ENCODE measurements at regions not wholly inside any gene's neighbourhood (a gene's known extent, or its start where the extent isn't known, plus 50 kb on each side); places are given as distances from the start of the nearest gene placed in this dataset.
"Not testable (repeated sequence)": the region's sequence is repeated elsewhere in the genome, so short reads cannot be mapped to it uniquely, and the experiment has no call there.

DNA sequence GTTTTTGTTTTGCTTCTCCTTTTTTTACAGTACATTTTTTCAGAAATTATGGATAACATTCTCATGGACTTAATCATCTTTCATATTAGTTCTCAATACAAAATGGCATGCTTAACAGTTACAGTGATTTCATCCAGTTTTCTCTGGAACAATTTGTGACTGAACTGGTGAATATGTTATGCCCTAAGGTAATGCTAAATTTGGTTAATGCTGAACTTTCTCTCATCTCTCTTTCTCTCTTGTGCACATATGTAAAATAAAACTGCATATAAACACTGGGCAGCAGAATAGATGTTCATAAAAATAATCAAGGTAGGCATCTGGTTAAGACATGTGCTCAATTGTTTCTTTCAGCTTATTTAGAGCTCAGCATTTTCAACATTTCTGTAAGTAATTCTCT is 196.3 kb upstream of the TMEFF2 start:
- H3K4me3 ChIP-seq (ENCODE audit: control extremely low read depth in 1 of 5, extremely low read depth in 1 of 5, insufficient read depth in 1 of 5, low read depth in 2 of 5, low read length in 4 of 5): no peak overlapping the region
- no peaks in the 10 kb centered on the region for H3K4me1 ChIP-seq (ENCODE audit: control insufficient read depth in 2 of 2, insufficient read depth in 2 of 2, low read length in 2 of 2)
- DNase-seq (no peak), ATAC-seq (ENCODE audit: low read depth) (no peak)
- intact Hi-C loops (cut with micrococcal nuclease): no loop called here
- ChIA-PET CTCF (no interaction called here), POLR2A (no interaction called here)
- no peak overlapping the region for H3K27ac ChIP-seq (ENCODE audit: low read length in 2 of 2)
- no peaks in the 10 kb centered on the region for H3K36me3 ChIP-seq (replicated peaks in 1 of 2; ENCODE audit: control extremely low read depth in 1 of 2, control insufficient read depth in 1 of 2, extremely low read depth in 1 of 2, insufficient read depth in 2 of 2, low read length in 1 of 2)
- H3K9me3 Mint-ChIP-seq (ENCODE audit: insufficient read depth): peaks cover 3% of the 10 kb centered on the region
- no peaks in the 10 kb centered on the region for H3K4me1 Mint-ChIP-seq
- no peak overlapping the region for H3K4me2 ChIP-seq (replicated peaks; ENCODE audit: low read depth, low read length, poor library complexity, severe bottlenecking)
- H2AFZ ChIP-seq (ENCODE audit: insufficient read depth, low read depth, low read length, poor library complexity, severe bottlenecking): no peak overlapping the region
- no peak overlapping the region for H3K9ac ChIP-seq (ENCODE audit: low read length)
- H3K27me3 ChIP-seq (replicated peaks in 1 of 4; ENCODE audit: control extremely low read depth in 1 of 4, control insufficient read depth in 3 of 4, insufficient read depth in 4 of 4, low read length in 3 of 4): no peaks in the 10 kb centered on the region
- H3K79me2 ChIP-seq (ENCODE audit: control insufficient read depth, insufficient read depth, low read length): no peaks in the 10 kb centered on the region
- H3K4me3 Mint-ChIP-seq: no peak overlapping the region
- H3K9me3 ChIP-seq (ENCODE audit: control extremely low read depth in 1 of 3, control insufficient read depth in 2 of 3, insufficient read depth in 1 of 3, low read length in 2 of 3): peaks cover 0 to 4% (median 2%) of the 10 kb centered on the region in 3 donors
- no peak overlapping the region for H3K27ac Mint-ChIP-seq
- no peaks in the 10 kb centered on the region for H3K27me3 Mint-ChIP-seq
- TF ChIP-seq EZH2 (IDR thresholded peaks at IDR 0.05; ENCODE audit: borderline replicate concordance, insufficient read depth, low read depth, low read length, poor library complexity, severe bottlenecking) (no peak), CTCF (IDR thresholded peaks at IDR 0.05) (no peak)
- H4K20me1 ChIP-seq (ENCODE audit: control insufficient read depth, insufficient read depth, low read length, poor library complexity, severe bottlenecking): no peaks in the 10 kb centered on the region

- ATAC-seq (ENCODE audit: low read depth) (no peak), DNase-seq (no peak)
- H3K79me2 ChIP-seq (ENCODE audit: control insufficient read depth, insufficient read depth, low read length): no peaks in the 10 kb centered on the region
- H3K27ac Mint-ChIP-seq: no peak overlapping the region
- H3K4me1 ChIP-seq (ENCODE audit: control insufficient read depth in 2 of 2, insufficient read depth in 2 of 2, low read length in 2 of 2): no peaks in the 10 kb centered on the region
- no peaks in the 10 kb centered on the region for H4K20me1 ChIP-seq (ENCODE audit: control insufficient read depth, insufficient read depth, low read length, poor library complexity, severe bottlenecking)
- TF ChIP-seq CTCF (IDR thresholded peaks at IDR 0.05): no peak
- no peak for TF ChIP-seq EZH2 (IDR thresholded peaks at IDR 0.05; ENCODE audit: borderline replicate concordance, insufficient read depth, low read depth, low read length, poor library complexity, severe bottlenecking)
- H3K27me3 Mint-ChIP-seq: no peaks in the 10 kb centered on the region
- no peak overlapping the region for H3K4me3 Mint-ChIP-seq
- no peaks in the 10 kb centered on the region for H3K36me3 ChIP-seq (replicated peaks in 1 of 2; ENCODE audit: control extremely low read depth in 1 of 2, control insufficient read depth in 1 of 2, extremely low read depth in 1 of 2, insufficient read depth in 2 of 2, low read length in 1 of 2)
- no peak overlapping the region for H2AFZ ChIP-seq (ENCODE audit: insufficient read depth, low read depth, low read length, poor library complexity, severe bottlenecking)
- intact Hi-C loops (cut with micrococcal nuclease): no loop called here
- no peak overlapping the region for H3K9ac ChIP-seq (ENCODE audit: low read length)
- H3K9me3 Mint-ChIP-seq (ENCODE audit: insufficient read depth): peaks cover 3% of the 10 kb centered on the region
- peaks cover 0 to 4% (median 2%) of the 10 kb centered on the region in 3 donors for H3K9me3 ChIP-seq (ENCODE audit: control extremely low read depth in 1 of 3, control insufficient read depth in 2 of 3, insufficient read depth in 1 of 3, low read length in 2 of 3)
- no peak overlapping the region for H3K4me3 ChIP-seq (ENCODE audit: control extremely low read depth in 1 of 5, extremely low read depth in 1 of 5, insufficient read depth in 1 of 5, low read depth in 2 of 5, low read length in 4 of 5)
- no peak overlapping the region for H3K27ac ChIP-seq (ENCODE audit: low read length in 2 of 2)
- no peaks in the 10 kb centered on the region for H3K27me3 ChIP-seq (replicated peaks in 1 of 4; ENCODE audit: control extremely low read depth in 1 of 4, control insufficient read depth in 3 of 4, insufficient read depth in 4 of 4, low read length in 3 of 4)
- H3K4me2 ChIP-seq (replicated peaks; ENCODE audit: low read depth, low read length, poor library complexity, severe bottlenecking): no peak overlapping the region
- ChIA-PET POLR2A (no interaction called here), CTCF (no interaction called here)
- no peaks in the 10 kb centered on the region for H3K4me1 Mint-ChIP-seq
These were observed 195.7 kb upstream of the TMEFF2 start for GRCh38 chr2:192390401-192390800.

GRCh38 chr2:192384191-192384590 is 189.5 kb upstream of the TMEFF2 start:
- H3K9me3 Mint-ChIP-seq (ENCODE audit: insufficient read depth); H3K9me3 ChIP-seq (ENCODE audit: control extremely low read depth in 1 of 3, control insufficient read depth in 2 of 3, insufficient read depth in 1 of 3, low read length in 2 of 3); H3K27me3 ChIP-seq (replicated peaks in 1 of 4; ENCODE audit: control extremely low read depth in 1 of 4, control insufficient read depth in 3 of 4, insufficient read depth in 4 of 4, low read length in 3 of 4); H3K36me3 ChIP-seq (replicated peaks in 1 of 2; ENCODE audit: control extremely low read depth in 1 of 2, control insufficient read depth in 1 of 2, extremely low read depth in 1 of 2, insufficient read depth in 2 of 2, low read length in 1 of 2); H3K27ac ChIP-seq (ENCODE audit: low read length in 2 of 2); H3K27me3 Mint-ChIP-seq; H3K4me3 Mint-ChIP-seq; H3K4me2 ChIP-seq (replicated peaks; ENCODE audit: low read depth, low read length, poor library complexity, severe bottlenecking); H3K4me1 Mint-ChIP-seq; DNase-seq; H3K4me3 ChIP-seq (ENCODE audit: control extremely low read depth in 1 of 5, extremely low read depth in 1 of 5, insufficient read depth in 1 of 5, low read depth in 2 of 5, low read length in 4 of 5); intact Hi-C loops (cut with micrococcal nuclease); H3K27ac Mint-ChIP-seq; H3K79me2 ChIP-seq (ENCODE audit: control insufficient read depth, insufficient read depth, low read length); H3K4me1 ChIP-seq (ENCODE audit: control insufficient read depth in 2 of 2, insufficient read depth in 2 of 2, low read length in 2 of 2); ATAC-seq (ENCODE audit: low read depth); H3K9ac ChIP-seq (ENCODE audit: low read length); POLR2A ChIA-PET; H2AFZ ChIP-seq (ENCODE audit: insufficient read depth, low read depth, low read length, poor library complexity, severe bottlenecking); CTCF ChIA-PET; H4K20me1 ChIP-seq (ENCODE audit: control insufficient read depth, insufficient read depth, low read length, poor library complexity, severe bottlenecking): not testable (repeated sequence)
- WGBS (ENCODE audit: insufficient coverage): no CpG with 5 or more reads among the region's 1 CpG

Data from B cell (primary cell).